GM10266 (cell line): ENCODE measurements at regions not wholly inside any gene's neighbourhood (a gene's known extent, or its start where the extent isn't known, plus 50 kb on each side); places are given as distances from the start of the nearest gene placed in this dataset.

Experiments used
- DNase-seq: peaks from one replicate; pipeline ENCODE4 v3.0.0; 2012; ENCODE audit errors: extremely low spot score
- TF ChIP-seq, protein P1 (sequence below): IDR thresholded peaks from 2 replicates; pipeline ENCODE4 v1.5.1; 2012; ENCODE audit warnings: mild to moderate bottlenecking, low read depth; ENCODE audit not compliant: control insufficient read depth, insufficient read depth; ENCODE audit errors: missing control alignments

DNA sequence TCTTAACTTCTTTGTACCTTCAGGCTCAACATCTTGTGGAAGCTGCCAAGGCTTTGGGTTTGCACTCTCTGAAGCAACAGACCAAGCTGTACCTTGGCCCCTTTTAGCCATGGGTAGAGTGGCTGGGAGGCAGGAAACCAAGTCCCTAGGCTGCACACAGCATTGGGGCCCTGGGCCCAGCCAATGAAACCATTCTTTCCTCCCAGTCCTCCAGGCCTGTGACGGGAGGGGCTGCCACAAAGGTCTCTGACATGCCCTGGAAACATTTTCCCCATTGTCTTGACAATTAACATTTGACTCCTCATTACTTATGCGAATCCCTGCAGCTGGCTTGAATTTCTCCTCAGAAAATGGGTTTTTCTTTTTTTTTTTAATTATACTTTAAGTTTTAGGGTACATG, 253.1 kb upstream of the GADL1 start:
- TF ChIP-seq, protein P1, sequence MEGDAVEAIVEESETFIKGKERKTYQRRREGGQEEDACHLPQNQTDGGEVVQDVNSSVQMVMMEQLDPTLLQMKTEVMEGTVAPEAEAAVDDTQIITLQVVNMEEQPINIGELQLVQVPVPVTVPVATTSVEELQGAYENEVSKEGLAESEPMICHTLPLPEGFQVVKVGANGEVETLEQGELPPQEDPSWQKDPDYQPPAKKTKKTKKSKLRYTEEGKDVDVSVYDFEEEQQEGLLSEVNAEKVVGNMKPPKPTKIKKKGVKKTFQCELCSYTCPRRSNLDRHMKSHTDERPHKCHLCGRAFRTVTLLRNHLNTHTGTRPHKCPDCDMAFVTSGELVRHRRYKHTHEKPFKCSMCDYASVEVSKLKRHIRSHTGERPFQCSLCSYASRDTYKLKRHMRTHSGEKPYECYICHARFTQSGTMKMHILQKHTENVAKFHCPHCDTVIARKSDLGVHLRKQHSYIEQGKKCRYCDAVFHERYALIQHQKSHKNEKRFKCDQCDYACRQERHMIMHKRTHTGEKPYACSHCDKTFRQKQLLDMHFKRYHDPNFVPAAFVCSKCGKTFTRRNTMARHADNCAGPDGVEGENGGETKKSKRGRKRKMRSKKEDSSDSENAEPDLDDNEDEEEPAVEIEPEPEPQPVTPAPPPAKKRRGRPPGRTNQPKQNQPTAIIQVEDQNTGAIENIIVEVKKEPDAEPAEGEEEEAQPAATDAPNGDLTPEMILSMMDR: no peak
- no peak for DNase-seq

DNA sequence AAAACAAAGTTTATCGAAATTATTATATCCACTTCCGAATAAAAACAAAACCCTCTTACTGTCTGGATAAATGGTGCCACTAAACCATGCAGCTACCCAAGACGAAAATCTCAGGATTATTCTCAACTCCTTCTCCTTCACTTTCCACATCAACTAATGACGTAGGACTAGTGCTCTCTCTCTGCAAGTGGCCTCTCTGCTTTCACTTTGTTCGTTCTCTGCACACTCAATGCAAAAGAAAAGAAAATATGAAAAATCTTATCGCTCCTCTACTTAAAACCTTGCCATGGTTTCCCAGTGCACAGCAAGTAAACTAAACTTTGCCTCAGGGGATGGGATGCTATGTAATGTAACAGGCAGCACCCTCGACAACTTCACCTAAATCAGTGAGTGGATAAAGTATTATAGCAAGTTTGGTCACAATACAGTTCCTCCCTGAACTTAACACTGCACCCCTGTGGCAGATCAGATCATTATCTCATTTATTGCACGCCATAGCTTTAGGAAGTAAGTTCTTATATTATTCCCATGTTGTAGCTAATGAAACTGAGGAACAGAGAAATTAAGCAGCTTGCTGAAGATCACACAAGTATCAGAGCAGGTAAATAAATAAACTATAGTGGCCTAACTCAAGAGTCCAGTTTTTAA, 262.7 kb upstream of the GADL1 start:
- TF ChIP-seq, protein P1: no peak
- DNase-seq: no peak

DNA sequence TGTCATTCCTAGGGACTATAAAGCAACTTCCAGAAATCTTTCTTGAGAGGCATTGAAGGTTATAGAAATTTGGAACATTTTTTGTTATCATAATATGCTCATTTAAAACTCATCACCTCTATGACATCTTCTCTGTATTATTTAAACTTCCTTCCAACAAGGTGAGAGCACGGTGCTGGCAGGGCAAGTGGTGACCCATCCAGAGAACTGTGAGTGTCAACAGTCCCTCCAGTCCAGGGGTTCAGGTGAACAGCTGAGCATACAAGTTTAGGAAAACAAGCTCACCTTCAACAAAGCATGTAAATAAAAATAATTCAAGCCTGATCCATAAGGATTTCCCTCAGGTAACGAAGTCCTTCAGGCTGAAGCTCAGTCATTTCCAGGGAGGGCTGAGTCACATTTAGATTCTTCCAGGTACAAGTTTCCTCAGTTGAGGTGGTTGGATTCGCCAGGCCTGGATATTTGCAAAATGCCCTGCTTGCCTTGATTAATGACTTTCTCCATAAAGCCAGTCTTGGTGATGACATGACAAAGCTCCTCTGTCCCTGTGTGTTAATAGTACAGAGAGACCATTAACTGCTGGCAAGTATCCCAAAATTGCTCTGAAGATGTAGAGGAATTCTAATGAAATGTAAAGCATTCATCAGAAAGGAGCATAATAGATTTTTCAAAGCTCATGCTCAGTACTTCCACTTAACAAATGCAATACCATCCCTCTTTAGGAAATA, 263.6 kb upstream of the GADL1 start:
- DNase-seq: no peak
- TF ChIP-seq, protein P1: no peak

DNA sequence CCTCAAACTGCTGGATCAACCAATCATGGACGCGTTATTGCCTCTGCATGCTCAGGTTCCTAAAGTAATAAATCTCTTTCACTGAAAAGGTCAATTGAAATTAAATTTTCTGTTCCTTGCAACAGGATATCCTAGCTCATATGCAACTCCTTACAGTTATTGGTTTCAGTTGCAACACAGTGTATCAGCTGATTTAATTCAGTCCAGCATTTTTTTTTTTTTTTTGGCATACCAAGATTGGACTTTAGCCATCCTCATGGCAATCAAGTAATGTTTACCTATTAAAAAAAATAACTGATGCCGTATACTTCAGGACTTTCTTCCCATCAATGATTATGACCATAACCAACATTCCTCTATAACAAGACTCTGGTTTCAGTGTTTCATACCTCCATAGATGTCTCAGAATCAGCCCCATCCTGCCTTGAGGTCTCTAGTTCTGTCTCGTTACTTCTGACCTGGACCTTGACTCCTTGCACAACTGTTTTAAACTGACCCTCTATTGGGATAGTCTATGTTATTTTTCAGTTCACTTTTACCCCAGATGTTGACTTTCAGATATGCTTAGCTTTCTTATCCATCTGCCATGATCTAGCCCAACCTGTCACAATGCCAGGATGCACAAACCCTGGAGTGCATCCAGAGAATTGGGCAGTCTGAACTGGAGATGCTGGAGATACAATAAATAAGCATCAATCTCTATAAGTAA, 265.0 kb upstream of the GADL1 start:
- TF ChIP-seq, protein P1: no peak

DNA sequence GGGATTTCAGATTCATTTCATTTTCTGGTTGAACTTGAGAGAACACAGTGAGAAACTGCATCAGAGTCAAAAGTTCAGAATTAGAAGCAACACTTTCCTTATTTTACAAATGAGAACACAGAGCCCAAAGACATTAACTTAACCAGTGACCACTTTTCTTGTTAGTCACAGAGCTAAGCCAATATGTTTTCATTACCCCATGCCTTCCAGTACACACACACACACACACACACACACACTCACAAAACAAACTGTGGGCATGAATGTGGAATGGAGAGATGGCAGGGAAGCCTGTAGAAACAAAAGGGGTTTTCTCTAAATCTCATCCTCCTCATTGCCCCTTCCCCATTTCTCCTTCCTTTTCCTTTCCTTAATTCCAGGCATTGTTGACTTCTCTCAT, 267.4 kb upstream of the GADL1 start:
- TF ChIP-seq, protein P1: no peak
- no peak for DNase-seq

More for the DNA sequence above, 265.0 kb upstream of the GADL1 start:
- no peak for DNase-seq

DNA sequence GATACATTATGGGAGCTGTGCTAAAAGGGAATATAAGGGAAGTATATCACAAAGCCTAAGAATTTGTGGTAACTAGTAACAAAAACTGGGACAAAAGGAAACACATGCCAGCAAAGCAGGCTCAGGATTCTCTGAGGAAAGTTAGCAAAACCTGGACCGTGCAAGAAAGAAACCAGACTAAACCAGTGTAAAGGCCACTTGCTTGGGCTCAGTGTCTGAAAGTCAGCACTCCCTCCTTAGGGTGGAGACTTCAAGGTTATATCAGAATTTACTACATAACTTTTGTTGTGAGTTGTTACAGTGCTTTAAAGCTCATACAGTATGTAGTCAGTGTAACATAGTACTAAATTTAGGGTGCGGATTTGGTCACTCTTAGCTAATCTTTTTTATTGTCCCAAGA, 269.9 kb upstream of the GADL1 start:
- DNase-seq: no peak
- TF ChIP-seq, protein P1: no peak
